Small intestine (tissue), 7 donors: ENCODE measurements at regions not wholly inside any gene's neighbourhood (a gene's known extent, or its start where the extent isn't known, plus 50 kb on each side); places are given as distances from the start of the nearest gene placed in this dataset.

Experiments used
- DNase-seq, 2 donors: peaks; one replicate each; pipeline versions ENCODE4 v3.0.0 to v3.0.0-alpha.2; 2013
- FAIRE-seq: peaks from 2 replicates; lab custom pipeline; 2012; peaks lifted over from hg19 to GRCh38; lab: Jason Lieb, UNC
- H3K27ac ChIP-seq, 3 donors: one replicate each; pipeline ENCODE4 v1.5.1; 2013; ENCODE audit warnings: low read length in 2 of 3, mild to moderate bottlenecking in 2 of 3, control low read depth in 1 of 3, inconsistent platforms in 1 of 3, low read depth in 1 of 3, moderate library complexity in 1 of 3
- H3K27me3 ChIP-seq, 3 donors: one replicate each; pipeline ENCODE4 v1.6.1; 2013; ENCODE audit warnings: low read length in 3 of 3, inconsistent platforms in 1 of 3; ENCODE audit not compliant: control insufficient read depth in 3 of 3, insufficient read depth in 3 of 3
- H3K36me3 ChIP-seq, 3 donors: one replicate each; pipeline ENCODE4 v1.6.1; 2013; ENCODE audit warnings: low read length in 3 of 3, inconsistent platforms in 1 of 3, low read depth in 1 of 3, mild to moderate bottlenecking in 1 of 3, moderate library complexity in 1 of 3; ENCODE audit not compliant: control insufficient read depth in 3 of 3, insufficient read depth in 2 of 3
- H3K4me1 ChIP-seq, 3 donors: one replicate each; pipeline ENCODE4 v1.6.1; 2013; ENCODE audit warnings: low read length in 2 of 3, inconsistent platforms in 1 of 3, low read depth in 1 of 3, mild to moderate bottlenecking in 1 of 3, moderate library complexity in 1 of 3; ENCODE audit not compliant: control insufficient read depth in 3 of 3, insufficient read depth in 2 of 3
- H3K4me3 ChIP-seq, 3 donors: one replicate each; pipeline ENCODE4 v1.5.1; 2013; ENCODE audit warnings: low read length in 3 of 3, control low read depth in 1 of 3, inconsistent platforms in 1 of 3, low read depth in 1 of 3, mild to moderate bottlenecking in 1 of 3, moderate library complexity in 1 of 3
- H3K9me3 ChIP-seq, 2 donors: one replicate each; pipeline ENCODE4 v1.6.1; 2013; ENCODE audit warnings: low read depth in 1 of 2, low read length in 1 of 2; ENCODE audit not compliant: control insufficient read depth in 2 of 2, insufficient read depth in 1 of 2
- WGBS, 3 donors: extraction: QIAGEN DNeasy Blood & Tissue Kit; methylation state at CpG; one replicate each; pipeline ENCODE4 v1.1.7; 2013; 5-methylcytosine and 5-hydroxymethylcytosine counted together
- donor health status: healthy with polysubstance abuse.
- donor health status: control.
- donor health status: control.
- donor health status: Bipolar disorder and iron deficiency.
- donor health status: healthy.

- no peaks in the 10 kb centered on the region for H3K9me3 ChIP-seq
- no peak for FAIRE-seq
- DNase-seq, result no peak
- H3K27ac ChIP-seq, result no peak overlapping the region
- WGBS, 3 donors, result 70 to 86% (median 82%) methylated on average over 4 of the region's 4 CpGs
- no peaks in the 10 kb centered on the region for H3K36me3 ChIP-seq
- H3K4me3 ChIP-seq, result no peak overlapping the region
- no peaks in the 10 kb centered on the region for H3K4me1 ChIP-seq
- peaks cover 0 to 3% (median 0%) of the 10 kb centered on the region in 3 donors for H3K27me3 ChIP-seq
These were observed 88.9 kb upstream of the PTPN3 start for GRCh38 chr9:109586993-109587392.

- Histone ChIP-seq H3K27ac (no peak overlapping the region), H3K9me3 (no peaks in the 10 kb centered on the region), H3K4me3 (no peak overlapping the region), H3K27me3 (peaks cover 0 to 3% (median 0%) of the 10 kb centered on the region in 3 donors), H3K36me3 (no peaks in the 10 kb centered on the region), H3K4me1 (no peaks in the 10 kb centered on the region)
- FAIRE-seq, result no peak
- 73 to 79% (median 78%) methylated on average over 3 of the region's 3 CpGs for WGBS, 3 donors
- no peak for DNase-seq
These were observed 90.3 kb upstream of the PTPN3 start for GRCh38 chr9:109588415-109588814.

- FAIRE-seq (no peak), DNase-seq (no peak)
- WGBS, 3 donors, result 78 to 80% (median 80%) methylated on average over 5 of the region's 5 CpGs
These were observed 92.9 kb upstream of the PTPN3 start for GRCh38 chr9:109590966-109591365.

GRCh38 chr9:109591691-109592090, 93.6 kb upstream of the PTPN3 start:
- H3K4me1 ChIP-seq, result no peaks in the 10 kb centered on the region
- no peak overlapping the region for H3K27ac ChIP-seq
- no peaks in the 10 kb centered on the region for H3K9me3 ChIP-seq
- DNase-seq (no peak), FAIRE-seq (no peak)
- H3K4me3 ChIP-seq, result no peak overlapping the region
- H3K36me3 ChIP-seq, result no peaks in the 10 kb centered on the region
- peaks cover 0 to 3% (median 0%) of the 10 kb centered on the region in 3 donors for H3K27me3 ChIP-seq
- 72 to 81% (median 75%) methylated on average over 2 of the region's 2 CpGs for WGBS, 3 donors

More at GRCh38 chr9:109590966-109591365, 92.9 kb upstream of the PTPN3 start:
- Histone ChIP-seq H3K4me1 (no peaks in the 10 kb centered on the region), H3K27ac (no peak overlapping the region), H3K9me3 (no peaks in the 10 kb centered on the region), H3K4me3 (no peak overlapping the region), H3K36me3 (no peaks in the 10 kb centered on the region), H3K27me3 (peaks cover 0 to 3% (median 0%) of the 10 kb centered on the region in 3 donors)

GRCh38 chr9:109593612-109594011, 95.5 kb upstream of the PTPN3 start:
- no peaks in the 10 kb centered on the region for H3K36me3 ChIP-seq
- H3K27ac ChIP-seq, result no peak overlapping the region
- no peak overlapping the region for H3K4me3 ChIP-seq
- no peaks in the 10 kb centered on the region for H3K9me3 ChIP-seq
- no peak for DNase-seq
- no peak for FAIRE-seq
- WGBS, 3 donors, result 84 to 90% (median 86%) methylated on average over 5 of the region's 5 CpGs
- H3K27me3 ChIP-seq, result peaks cover 0 to 3% (median 0%) of the 10 kb centered on the region in 3 donors
- no peaks in the 10 kb centered on the region for H3K4me1 ChIP-seq

- no peak for DNase-seq
- Histone ChIP-seq H3K9me3 (no peaks in the 10 kb centered on the region), H3K27ac (no peak overlapping the region), H3K27me3 (no peaks in the 10 kb centered on the region), H3K4me1 (no peaks in the 10 kb centered on the region), H3K36me3 (no peaks in the 10 kb centered on the region), H3K4me3 (no peak overlapping the region)
- FAIRE-seq, result no peak
- 76 to 87% (median 77%) methylated on average over 3 of the region's 3 CpGs for WGBS, 3 donors
These were observed 99.4 kb upstream of the PTPN3 start for GRCh38 chr9:109597496-109597895.

- Histone ChIP-seq H3K4me1 (no peaks in the 10 kb centered on the region), H3K4me3 (no peak overlapping the region), H3K9me3 (no peaks in the 10 kb centered on the region), H3K27me3 (peaks cover 0 to 3% (median 0%) of the 10 kb centered on the region in 3 donors), H3K36me3 (no peaks in the 10 kb centered on the region), H3K27ac (no peak overlapping the region)
- DNase-seq, result no peak
- 93 to 100% (median 96%) methylated on average over 2 of the region's 2 CpGs for WGBS, 3 donors
- FAIRE-seq, result no peak
These were observed 101.0 kb upstream of the PTPN3 start for GRCh38 chr9:109599131-109599530.

- Histone ChIP-seq H3K36me3 (no peaks in the 10 kb centered on the region), H3K4me3 (no peak overlapping the region), H3K4me1 (no peaks in the 10 kb centered on the region), H3K9me3 (no peaks in the 10 kb centered on the region), H3K27ac (no peak overlapping the region), H3K27me3 (peaks cover 0 to 3% (median 0%) of the 10 kb centered on the region in 3 donors)
- 66 to 79% (median 66%) methylated on average over 6 of the region's 6 CpGs for WGBS, 3 donors
- FAIRE-seq, result no peak
- DNase-seq, result no peak
These were observed 101.6 kb upstream of the PTPN3 start for GRCh38 chr9:109599711-109600110.

- no peaks in the 10 kb centered on the region for H3K9me3 ChIP-seq
These were observed 102.0 kb upstream of the PTPN3 start for GRCh38 chr9:109600142-109600541.

More at GRCh38 chr9:109600142-109600541, 102.0 kb upstream of the PTPN3 start:
- no peaks in the 10 kb centered on the region for H3K4me1 ChIP-seq
- 58 to 68% (median 66%) methylated on average over 2 of the region's 2 CpGs for WGBS, 3 donors
- H3K27me3 ChIP-seq, result peaks cover 0 to 3% (median 0%) of the 10 kb centered on the region in 3 donors
- FAIRE-seq (no peak), DNase-seq (no peak)
- H3K4me3 ChIP-seq, result no peak overlapping the region
- H3K36me3 ChIP-seq, result no peaks in the 10 kb centered on the region
- no peak overlapping the region for H3K27ac ChIP-seq
